GM12878 (cell line): ENCODE measurements at regions not wholly inside any gene's neighbourhood (a gene's known extent, or its start where the extent isn't known, plus 50 kb on each side); places are given as distances from the start of the nearest gene placed in this dataset.

Experiments used
- POLR2A ChIP-seq: IDR thresholded peaks from 2 replicates; pipeline ENCODE4 v1.6.1; 2011; ENCODE audit warnings: low read depth, mild to moderate bottlenecking, low read length
- SP1 ChIP-seq: IDR thresholded peaks from one replicate; pipeline ENCODE4 v1.6.1; 2011; ENCODE audit warnings: low read depth, low read length
- SREBF2 ChIP-seq: IDR thresholded peaks from 2 replicates; pipeline ENCODE4 v1.6.1; 2012; ENCODE audit warnings: mild to moderate bottlenecking, low read length
- TBL1XR1 ChIP-seq: IDR thresholded peaks from 2 replicates; pipeline ENCODE4 v1.6.1; 2012; ENCODE audit warnings: low read depth, low read length, improper control_type of control experiment
- ZNF274 ChIP-seq: IDR thresholded peaks from one replicate; pipeline ENCODE4 v1.8.0; 2011; ENCODE audit not compliant: insufficient read length, insufficient read depth
- TF ChIP-seq, protein P1 (sequence below), 3 experiments: IDR thresholded peaks in 2 of 3; conservative IDR thresholded peaks in 1 of 3; 2 replicates each; pipeline ENCODE4 v1.5.1; 2011; ENCODE audit warnings: low read depth in 3 of 3, low read length in 3 of 3, mild to moderate bottlenecking in 3 of 3, control low read depth in 2 of 3, moderate library complexity in 2 of 3, inconsistent platforms in 1 of 3, mixed read lengths in 1 of 3; ENCODE audit not compliant: control insufficient read depth in 2 of 3, insufficient read depth in 1 of 3; ENCODE audit errors: extremely low read depth in 1 of 3

DNA sequence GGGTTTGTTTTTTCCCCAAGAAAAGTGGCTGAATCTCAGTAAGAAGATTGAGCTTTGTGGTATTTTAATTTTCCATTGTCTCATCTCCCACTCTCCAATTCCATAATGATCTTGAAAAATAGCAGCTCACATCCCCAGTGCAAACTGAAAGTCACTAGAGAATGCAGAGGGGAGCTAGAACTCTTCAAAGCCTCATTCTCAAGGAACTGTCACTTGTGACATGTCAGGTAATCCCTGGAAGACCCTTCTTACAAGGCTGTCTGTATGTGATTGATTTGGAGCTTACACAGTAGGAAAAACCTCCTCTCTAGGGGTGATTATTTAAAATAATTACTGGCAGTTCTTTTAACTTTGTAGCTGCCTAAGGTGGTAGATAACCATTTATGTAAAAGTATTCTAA lies 420.4 kb downstream of the CDH26 start:
- TF ChIP-seq, protein P1, sequence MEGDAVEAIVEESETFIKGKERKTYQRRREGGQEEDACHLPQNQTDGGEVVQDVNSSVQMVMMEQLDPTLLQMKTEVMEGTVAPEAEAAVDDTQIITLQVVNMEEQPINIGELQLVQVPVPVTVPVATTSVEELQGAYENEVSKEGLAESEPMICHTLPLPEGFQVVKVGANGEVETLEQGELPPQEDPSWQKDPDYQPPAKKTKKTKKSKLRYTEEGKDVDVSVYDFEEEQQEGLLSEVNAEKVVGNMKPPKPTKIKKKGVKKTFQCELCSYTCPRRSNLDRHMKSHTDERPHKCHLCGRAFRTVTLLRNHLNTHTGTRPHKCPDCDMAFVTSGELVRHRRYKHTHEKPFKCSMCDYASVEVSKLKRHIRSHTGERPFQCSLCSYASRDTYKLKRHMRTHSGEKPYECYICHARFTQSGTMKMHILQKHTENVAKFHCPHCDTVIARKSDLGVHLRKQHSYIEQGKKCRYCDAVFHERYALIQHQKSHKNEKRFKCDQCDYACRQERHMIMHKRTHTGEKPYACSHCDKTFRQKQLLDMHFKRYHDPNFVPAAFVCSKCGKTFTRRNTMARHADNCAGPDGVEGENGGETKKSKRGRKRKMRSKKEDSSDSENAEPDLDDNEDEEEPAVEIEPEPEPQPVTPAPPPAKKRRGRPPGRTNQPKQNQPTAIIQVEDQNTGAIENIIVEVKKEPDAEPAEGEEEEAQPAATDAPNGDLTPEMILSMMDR (IDR thresholded peaks at IDR 0.05 in 2 of 3, conservative IDR thresholded peaks at IDR 0.05 in 1 of 3; ENCODE audit: control insufficient read depth in 2 of 3, extremely low read depth in 1 of 3, insufficient read depth in 1 of 3, low read depth in 3 of 3, low read length in 3 of 3) = no peak
- TF ChIP-seq SREBF2 (no peak), POLR2A (no peak), SP1 (no peak), ZNF274 (no peak), TBL1XR1 (no peak)
